ENCODE measurements at regions not wholly inside any gene's neighbourhood (a gene's known extent, or its start where the extent isn't known, plus 50 kb on each side); places are given as distances from the start of the nearest gene placed in this dataset.
"Not testable (repeated sequence)": the region's sequence is repeated elsewhere in the genome, so short reads cannot be mapped to it uniquely, and the experiment has no call there.

DNA sequence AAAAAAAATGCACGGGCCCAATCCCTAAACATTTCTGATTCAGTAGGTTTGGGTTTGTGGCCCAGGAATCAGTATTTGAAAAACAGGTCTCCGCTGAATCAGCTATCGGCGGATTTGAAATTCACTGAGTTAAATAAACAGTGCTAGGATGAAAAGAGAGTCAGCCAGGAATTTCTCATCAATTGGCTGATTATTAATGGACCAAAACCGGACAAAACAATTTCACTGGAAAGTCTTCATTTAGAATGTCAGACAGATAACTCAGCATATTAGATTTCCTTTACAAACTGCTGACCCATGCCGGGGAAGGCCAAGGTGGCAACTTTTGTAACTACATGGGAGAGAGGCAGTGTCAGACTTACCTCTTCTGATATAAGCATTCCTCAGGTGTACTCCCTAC, 99.4 kb upstream of the LSM6 start:
- no peak for DNase-seq (ENCODE audit: low read depth in 4 of 4, low spot score in 2 of 4)

DNA sequence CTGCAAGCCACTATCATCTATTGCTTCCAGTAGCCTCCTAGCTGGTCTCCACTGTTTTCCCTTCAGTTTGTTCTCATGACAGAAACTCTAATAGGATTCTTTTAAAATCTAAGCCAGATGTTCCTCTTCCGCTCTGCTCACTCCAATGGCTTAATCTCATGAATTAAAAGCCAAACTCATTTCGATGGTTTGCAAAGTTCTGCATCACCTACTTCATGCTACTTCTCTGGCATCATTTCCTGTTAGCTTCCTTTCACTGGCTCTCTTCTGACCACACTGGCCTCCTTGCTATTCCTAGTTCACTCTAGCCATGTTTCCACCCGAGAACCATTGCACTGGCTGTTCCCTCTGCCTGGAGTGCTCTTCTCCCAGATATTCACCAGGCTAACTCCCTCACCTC, 102.0 kb upstream of the LSM6 start:
- no peak for DNase-seq (ENCODE audit: low read depth in 4 of 4, low spot score in 2 of 4)

DNA sequence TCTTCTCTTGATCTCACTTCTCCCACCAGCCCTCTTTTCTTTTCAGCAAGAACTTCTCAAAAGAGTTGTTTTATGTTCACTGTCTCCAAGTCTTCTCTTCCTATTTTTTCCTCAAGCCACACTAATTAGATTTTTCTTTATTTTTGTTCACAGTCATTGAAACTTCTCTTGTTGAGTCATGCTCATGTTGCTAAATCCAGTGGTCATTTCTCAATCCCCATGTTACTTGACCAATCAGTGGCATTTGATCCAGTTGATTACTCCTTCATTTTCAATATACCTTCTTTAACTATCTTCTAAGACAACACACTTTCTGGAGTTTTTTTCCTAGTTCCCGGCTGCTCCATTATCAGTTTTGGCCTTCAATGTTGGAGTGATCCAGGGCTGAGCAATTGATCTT, 103.1 kb upstream of the LSM6 start:
- DNase-seq (ENCODE audit: low read depth in 4 of 4, low spot score in 2 of 4): no peak

DNA sequence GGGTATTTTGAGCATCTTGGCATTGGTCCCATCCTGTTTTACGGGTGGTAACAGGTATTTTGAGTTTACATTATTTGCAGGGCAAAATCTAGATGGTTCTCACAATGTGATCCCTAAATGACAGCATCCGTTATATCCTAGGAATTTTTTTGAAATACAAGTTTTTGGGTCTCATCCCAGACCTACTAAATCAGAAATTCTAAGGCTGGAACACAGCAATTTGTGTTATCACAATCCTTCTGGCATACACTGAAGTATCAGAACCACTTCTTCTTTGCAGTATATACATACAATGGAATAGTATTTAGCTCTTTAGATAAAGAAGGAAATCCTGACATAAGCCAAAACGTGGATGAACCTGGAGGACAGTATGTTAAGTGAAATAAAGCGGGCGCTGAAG, 104.1 kb upstream of the LSM6 start:
- DNase-seq (ENCODE audit: low read depth in 4 of 4, low spot score in 2 of 4): no peak

DNA sequence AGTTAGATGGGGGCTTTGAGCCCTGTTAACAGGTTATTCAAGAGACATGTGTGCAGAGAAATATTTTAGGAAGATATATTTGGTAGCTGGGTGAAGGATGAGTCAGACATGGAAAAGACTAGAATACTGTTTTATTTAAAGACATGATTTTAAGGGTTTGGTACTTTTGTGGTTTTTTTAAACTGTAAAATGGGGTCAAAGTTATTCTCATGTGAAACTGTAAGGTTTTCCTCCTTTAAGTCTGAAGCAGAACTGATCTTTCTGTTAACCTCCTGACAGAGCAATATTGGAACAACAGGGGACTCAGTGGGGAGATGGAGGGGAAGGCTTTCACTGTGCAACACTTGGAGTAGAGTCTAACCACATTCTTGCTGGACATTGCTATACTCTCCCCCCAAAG, 112.4 kb upstream of the LSM6 start:
- no peak for DNase-seq (ENCODE audit: low read depth in 4 of 4, low spot score in 2 of 4)

DNA sequence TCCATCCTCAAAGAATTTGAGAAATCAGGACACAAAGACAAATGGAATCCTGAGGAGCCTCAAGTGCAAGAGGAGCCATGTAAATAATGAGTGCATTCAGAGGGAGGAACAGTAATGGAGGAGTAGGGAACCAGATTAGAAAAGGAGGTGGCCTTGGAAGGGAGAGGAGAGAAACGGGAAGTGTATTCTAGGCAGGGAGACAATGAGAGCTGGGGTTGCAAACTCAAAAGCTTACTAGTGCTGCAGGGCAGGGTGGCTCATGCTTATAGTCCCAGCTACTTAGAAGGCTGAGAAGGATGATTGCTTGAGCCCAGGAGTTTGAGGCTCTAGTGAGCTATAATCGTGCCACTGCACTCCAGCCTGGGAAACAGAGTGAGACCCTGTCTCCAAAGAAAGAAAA, 113.2 kb upstream of the LSM6 start:
- DNase-seq (ENCODE audit: low read depth in 4 of 4, low spot score in 2 of 4): no peak

DNA sequence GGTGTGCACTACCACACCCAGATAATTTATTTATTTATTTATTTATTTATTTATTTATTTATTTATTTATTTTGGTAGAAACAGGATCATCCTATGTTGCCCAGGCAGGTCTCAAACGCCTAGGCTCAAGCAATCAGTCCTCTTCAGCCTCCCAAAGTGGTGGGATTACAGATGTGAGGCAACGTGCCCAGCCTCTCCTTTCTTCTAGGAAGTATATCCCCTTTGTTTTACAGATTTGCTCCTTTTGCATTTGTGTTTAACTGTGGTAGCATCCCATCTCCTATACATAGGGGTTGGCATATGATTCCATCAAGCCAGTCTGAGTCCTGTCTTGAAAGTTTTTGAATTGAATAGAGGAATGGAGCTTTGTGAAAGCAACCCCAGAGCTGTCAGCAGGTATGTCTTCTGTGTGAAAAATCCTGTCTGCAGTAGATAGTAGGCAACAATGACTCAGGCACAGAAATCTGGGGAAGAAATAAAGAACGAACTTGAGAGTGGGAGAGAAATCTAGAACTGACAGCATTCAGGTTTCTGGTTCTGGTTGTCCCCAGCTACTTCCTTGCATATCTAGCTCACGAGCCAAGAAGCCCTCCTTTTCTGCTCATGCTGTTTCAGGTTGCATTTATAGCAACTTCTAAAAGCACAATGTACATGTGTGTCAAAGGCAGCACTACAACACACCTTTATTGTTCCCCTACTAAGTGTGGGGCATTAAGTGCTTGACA, 113.7 kb upstream of the LSM6 start:
- DNase-seq (ENCODE audit: low read depth in 4 of 4, low spot score in 2 of 4): no peak

DNA sequence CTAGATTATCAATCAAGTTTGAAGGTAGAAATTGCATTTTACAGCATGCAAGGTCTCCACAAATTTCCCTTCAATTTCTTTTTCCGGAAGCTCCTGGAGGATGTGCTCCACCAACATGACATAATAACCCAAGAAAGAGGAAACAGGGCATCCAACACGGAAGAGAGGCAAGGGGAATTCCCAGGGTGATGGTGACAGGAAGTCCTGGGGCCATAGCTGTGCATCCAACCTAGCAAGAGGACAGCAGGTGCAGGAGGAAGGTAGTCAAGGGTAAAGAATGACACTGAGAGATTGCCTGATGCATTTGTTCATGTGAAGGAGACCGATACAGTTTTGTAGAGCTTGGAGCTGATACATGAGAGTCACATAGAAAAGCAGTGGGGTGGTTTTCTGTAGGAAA, 115.7 kb upstream of the LSM6 start:
- no peak for DNase-seq (ENCODE audit: low read depth in 4 of 4, low spot score in 2 of 4)

DNA sequence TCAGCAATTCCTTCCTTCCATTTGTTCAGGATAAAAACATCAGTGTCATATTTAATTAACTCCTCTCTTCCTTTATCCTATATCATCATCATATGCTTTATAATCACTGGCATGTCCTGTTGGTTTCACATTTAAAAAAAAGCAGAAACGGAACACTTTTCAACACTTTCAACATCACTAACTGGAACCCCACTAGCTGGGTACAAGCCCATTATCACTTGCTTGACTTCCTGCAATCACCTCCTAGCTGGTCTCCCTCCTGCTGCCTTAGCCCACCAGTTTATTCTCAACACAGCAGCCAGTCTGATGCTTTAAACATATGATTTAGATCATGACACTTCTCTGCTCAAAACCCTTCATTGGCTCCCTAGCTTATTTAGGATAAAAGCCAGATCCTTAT, 116.4 kb upstream of the LSM6 start:
- no peak for DNase-seq (ENCODE audit: low read depth in 4 of 4, low spot score in 2 of 4)

DNA sequence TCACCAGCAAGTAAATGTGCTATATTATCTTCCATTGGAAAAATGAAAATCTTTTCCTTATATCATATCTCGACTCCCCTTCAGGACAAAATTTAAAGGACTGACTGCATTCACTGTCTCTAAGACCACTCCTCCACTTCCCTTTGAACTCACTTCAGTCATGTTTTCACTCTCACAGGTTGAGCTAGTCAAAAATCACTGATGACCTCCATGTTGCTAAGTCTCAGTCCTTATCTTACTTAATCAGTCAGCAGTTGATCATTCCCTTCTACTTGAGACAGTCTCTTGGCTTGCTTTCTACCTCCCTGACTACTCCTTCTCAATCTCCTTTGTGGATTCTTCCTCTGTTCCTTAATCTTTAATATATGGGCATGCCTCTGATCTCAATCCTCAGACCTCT, 117.0 kb upstream of the LSM6 start:
- no peak for DNase-seq (ENCODE audit: low read depth in 4 of 4, low spot score in 2 of 4)

DNA sequence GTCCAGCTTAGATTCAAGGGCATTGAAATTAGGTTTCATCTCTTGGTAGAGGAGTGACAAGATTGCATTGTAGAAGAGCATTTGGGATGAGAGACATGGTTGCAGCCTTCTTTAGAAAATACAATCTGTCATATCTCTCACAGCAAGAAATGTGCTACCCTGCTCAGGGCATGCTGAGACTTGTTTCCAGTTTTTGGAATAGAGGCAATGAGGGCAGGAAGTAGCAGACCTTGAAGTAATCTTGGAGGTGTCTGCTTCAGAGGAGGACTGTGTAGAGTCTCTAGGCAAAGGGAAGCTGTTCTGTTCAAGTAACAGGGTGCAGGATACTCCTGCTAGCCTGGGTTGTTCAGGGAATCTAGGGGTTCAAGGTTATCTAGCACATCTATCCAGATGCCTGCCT, 116.1 kb upstream of the ZNF827 start:
- DNase-seq (ENCODE audit: low read depth in 4 of 4, low spot score in 2 of 4): no peak

DNA sequence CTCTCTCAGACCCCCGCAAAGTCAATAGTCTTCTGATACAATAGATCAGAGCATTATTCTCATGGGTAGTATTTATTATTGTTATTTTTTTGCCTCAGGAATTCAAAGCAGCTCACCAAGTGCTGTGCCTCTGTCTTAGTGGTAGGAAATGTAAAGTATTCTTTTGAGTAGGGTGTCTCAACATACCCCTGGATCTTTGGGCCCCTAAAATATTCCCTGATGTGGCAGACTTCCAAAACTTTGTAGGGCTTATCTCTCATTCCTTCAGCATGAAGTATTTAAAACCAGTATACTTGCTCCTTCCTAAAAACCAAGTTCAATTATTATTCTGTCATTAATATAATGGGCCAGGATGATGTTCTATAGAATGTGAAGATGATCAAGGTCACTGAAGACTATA, 115.3 kb upstream of the ZNF827 start:
- no peak for DNase-seq (ENCODE audit: low read depth in 4 of 4, low spot score in 2 of 4)

DNA sequence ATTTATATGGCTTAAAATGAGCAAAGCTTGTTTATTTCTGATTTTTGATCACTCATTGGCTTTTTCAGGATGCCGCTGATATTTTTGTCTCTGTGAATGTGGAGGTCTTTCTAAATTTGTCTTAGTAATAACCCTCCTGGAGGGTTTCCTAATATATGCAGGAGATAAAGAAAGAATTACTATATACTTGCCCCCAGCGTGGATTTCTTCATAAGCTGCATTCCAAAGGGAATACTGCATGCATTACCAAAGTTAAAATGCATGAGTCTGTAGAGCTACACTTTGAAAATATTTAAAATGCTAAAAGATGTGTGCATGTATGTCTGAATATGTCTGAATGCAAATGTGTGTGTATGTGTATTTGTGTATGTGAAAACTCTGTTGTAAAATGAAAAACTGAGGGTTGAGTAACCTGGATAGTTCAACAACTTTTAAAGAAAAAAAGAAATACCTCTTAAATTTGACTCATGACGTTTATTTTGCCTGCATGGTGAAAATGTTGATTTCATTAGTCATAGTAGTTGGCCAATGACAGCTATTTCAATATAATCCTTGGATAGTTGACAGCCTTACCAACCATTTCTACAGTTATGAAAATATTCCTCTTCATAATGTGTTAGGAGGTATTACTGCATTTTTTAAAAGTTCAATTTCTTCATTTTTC, 113.2 kb upstream of the ZNF827 start:
- no peak for DNase-seq (ENCODE audit: low read depth in 4 of 4, low spot score in 2 of 4)

DNA sequence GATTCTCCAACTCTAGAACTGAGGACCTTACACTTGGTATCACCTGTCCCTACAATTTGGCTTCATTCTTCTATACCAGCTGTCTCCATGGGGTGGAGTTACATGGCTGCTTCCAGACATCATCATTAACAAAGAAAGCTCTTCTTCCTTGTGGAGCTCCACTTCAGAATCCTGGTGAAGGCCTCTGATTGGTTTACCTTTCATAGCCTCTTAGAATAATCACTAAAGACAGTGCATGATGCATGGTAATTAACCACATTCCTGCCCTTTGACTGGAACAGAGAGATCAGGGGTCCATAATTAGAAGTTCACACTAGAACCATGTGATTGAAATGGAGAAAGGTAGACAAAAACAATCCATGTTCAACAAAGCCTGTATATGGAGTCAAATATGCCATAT, 112.6 kb upstream of the ZNF827 start:
- no peak for DNase-seq (ENCODE audit: low read depth in 4 of 4, low spot score in 2 of 4)

DNA sequence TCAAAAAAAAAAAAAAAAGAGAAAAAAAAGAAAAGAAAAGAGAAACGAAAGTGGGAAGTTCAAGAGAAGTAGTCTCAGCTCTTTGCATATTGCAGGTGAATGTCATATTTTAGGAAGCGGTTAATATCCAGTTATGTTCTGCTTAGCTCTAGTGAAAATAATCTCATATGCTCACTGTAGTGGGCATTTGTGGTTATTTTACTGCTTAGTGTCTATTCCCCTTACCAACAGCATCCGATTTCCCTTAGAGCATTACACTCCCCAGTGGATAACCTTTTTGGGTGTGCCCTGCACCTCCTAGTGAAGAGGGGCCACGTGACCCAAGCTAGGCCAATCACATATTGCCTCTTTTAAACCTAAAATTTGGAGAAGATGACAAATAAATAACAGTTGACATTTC, 111.2 kb upstream of the ZNF827 start:
- no peak for DNase-seq (ENCODE audit: low read depth in 4 of 4, low spot score in 2 of 4)

DNA sequence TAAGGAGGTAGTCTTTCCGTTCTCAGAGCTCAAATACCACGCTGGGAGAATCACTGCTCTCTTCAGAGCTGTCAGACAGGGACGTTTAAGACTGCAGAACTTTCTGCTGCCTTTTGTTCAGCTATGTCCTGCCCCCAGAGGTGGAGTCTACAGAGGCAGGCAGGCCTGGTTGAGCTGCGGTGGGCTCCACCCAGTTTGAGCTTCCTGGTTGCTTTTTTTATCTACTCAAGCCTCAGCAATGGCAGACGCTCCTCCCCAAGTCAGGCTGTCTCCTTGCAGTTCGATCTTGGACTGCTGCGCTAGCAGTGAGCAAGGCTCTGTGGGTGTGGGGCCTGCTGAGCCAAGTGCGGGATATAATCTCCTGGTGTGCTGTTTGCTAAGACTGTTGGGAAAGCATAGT, 109.1 kb upstream of the ZNF827 start:
- DNase-seq (ENCODE audit: low read depth in 4 of 4, low spot score in 2 of 4): not testable (repeated sequence)

DNA sequence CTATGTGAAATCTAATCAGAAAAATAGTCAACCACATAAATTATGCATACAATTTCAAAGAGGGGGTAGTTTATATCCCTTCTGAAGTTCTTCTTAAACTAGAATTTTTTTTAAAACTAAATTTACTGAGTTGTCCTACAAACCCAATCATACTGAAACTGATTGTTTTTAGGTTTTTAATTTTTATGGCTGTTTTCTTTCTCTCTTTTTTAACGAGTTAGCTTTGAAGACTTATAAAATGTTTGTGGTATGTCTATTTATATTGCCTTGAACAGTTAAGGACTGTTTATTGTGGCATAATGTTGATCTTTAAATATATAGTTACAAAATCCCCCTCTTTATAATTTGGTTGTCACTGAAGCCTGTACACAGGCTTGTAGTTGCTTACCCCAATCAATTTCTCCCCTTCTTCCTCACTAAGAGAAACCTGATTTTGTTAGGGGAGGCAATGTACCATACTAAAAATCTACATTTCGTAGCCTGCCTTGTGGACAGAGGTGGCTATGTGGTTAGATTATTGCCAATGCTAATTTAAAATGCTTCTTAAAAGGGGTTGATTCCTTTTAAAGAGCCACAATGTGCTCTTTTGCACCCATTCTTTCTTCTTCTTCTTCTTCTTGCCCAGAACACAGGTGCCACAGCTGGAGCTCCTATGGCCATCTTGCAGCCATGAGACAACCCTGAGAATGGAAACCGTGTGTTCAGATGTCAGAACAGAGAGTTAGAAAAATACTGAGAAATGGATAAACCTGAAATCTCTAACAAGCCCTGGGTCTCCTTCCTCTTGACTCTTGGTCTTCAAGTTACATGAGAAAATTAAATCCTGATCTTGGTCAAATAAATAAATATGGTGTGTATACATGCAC, 102.7 kb upstream of the ZNF827 start:
- no peak for DNase-seq (ENCODE audit: low read depth in 4 of 4, low spot score in 2 of 4)

DNA sequence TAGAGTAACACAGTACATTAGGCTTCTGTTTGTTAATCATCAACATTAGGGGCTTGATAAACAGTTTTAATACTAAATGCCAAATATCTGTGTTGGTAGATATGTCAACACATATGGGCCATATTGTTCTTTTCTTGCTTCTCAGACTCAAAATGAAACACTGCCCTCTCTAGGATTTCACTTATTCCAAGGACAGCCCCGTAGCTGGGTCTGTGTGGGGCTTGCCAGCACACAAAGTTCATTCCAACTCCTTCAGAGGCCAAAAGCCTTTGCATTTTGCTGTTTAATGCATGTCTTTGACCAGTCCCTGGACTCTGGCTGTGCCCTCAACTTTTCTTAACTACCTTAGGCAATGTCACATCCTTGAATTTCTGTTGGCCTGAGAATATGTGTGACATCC, 102.0 kb upstream of the ZNF827 start:
- DNase-seq (ENCODE audit: low read depth in 4 of 4, low spot score in 2 of 4): no peak

DNA sequence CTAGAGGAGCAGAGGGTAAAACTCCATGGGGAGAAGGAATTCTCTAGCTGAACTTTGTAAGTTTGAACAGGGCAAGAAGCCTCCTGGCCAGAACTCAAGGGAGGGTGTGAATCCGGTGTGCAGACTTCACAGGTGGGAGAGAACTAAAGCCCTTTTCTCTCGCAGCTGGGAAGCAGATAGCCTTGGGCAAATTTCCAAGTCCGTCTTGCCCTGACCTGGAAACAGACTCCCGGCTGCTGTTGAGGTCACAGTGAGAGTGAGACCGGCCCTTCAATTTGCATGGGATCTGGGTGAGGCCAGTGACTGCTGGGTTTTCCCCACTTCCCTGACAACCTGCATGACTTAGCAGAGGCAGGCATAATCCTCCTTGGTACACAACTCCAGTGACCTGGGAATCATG, 94.5 kb upstream of the ZNF827 start:
- DNase-seq (ENCODE audit: low read depth in 4 of 4, low spot score in 2 of 4): no peak

DNA sequence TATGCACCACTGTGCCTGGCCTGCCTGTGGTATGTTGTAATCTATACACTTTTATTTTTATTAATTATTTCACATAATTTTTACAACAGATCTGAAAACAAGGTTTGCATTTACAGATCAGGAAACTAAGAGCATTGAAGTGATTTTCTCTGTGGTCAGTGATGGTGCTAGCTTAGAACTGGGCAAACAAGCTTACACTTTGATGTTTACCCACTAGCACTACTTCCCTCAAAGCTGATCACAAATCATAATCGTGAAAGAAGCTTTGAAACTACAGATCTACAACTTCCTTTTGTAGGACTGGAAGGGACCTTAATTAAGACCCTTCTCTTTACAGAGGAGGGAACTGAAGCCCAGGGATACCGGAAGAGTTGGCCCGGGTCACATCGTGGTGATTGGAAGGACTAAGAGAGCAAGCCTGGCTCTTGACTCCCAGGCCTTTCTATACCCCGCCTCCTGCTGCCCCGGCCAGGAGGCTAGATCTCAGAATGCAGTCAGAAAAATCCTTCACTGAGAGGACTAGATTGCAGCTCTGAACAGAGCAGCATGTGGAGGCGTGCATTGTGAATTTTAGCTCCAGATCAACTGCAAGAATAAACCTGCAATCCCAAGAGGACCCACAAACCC, 93.7 kb upstream of the ZNF827 start:
- DNase-seq (ENCODE audit: low read depth in 4 of 4, low spot score in 2 of 4): no peak

DNA sequence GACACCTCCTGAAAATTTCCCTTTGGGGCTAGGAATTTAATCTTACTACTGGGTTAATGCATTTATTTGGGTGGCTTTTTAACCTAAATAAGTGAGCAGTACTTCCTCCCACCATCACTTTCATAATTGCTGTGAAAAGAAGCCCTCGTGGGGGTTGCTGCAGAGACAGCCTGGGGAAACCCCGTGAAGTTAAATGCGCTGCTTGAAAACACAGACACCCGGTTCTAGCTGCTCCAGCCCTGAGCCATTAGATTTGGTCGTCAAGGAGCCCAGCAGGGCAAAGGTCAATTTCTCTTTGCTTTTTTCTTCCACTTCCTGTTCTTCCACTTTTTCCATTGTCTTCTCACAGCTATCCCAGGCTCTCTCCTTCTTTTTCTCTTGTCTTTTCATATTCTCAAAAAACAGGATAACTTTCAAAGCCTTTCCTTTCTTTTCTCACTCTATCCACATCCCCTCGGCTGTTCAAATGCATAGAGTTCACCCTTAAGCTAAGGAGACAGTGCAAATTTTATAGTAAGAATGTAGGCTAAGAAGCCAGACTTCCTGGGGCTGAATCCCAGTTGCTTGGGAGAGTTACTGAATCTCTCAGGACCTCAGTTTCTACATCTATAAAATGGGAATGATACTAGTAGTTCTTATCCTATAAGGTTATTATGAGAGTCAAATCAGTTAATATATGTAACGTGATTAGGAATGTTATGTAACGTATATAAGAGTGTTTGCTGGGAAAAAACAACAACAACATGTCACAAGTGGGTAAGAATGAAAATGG, 91.5 kb upstream of the ZNF827 start:
- no peak for DNase-seq (ENCODE audit: low read depth in 4 of 4, low spot score in 2 of 4)

Data from left renal cortex interstitium (tissue), 4 donors.